GM12874 (cell line): ENCODE measurements at regions not wholly inside any gene's neighbourhood (a gene's known extent, or its start where the extent isn't known, plus 50 kb on each side); places are given as distances from the start of the nearest gene placed in this dataset.

ENCODE experiments used
- TF ChIP-seq, protein P1 (sequence below): IDR thresholded peaks from 2 replicates; pipeline ENCODE4 v1.5.1; 2011; ENCODE audit warnings: low read depth, mild to moderate bottlenecking, control low read depth, low read length, moderate library complexity; ENCODE audit not compliant: insufficient read depth

GRCh38 chr7:119999738-120000475 is 273.1 kb upstream of the KCND2 start:
- TF ChIP-seq, protein P1, sequence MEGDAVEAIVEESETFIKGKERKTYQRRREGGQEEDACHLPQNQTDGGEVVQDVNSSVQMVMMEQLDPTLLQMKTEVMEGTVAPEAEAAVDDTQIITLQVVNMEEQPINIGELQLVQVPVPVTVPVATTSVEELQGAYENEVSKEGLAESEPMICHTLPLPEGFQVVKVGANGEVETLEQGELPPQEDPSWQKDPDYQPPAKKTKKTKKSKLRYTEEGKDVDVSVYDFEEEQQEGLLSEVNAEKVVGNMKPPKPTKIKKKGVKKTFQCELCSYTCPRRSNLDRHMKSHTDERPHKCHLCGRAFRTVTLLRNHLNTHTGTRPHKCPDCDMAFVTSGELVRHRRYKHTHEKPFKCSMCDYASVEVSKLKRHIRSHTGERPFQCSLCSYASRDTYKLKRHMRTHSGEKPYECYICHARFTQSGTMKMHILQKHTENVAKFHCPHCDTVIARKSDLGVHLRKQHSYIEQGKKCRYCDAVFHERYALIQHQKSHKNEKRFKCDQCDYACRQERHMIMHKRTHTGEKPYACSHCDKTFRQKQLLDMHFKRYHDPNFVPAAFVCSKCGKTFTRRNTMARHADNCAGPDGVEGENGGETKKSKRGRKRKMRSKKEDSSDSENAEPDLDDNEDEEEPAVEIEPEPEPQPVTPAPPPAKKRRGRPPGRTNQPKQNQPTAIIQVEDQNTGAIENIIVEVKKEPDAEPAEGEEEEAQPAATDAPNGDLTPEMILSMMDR, result no peak

DNA sequence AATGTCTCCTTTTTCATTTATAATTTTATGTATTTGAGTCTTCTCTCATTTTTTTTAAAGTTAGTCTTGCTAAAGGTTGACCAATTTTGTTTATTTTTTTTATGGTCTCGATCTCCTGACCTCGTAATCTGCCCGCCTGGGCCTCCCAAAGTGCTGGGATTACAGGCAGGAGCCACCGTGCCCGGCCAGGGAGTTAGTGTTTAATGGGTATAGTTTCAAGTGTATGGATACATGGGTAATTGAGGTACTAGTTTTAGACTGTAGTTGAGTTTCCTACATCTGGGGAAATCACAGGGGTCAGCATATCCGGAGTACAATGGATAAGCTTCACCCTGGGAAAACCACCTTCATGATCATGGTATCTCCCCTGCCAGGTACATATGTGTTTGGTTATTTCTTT is 267.3 kb upstream of the KCND2 start:
- TF ChIP-seq, protein P1, result no peak

DNA sequence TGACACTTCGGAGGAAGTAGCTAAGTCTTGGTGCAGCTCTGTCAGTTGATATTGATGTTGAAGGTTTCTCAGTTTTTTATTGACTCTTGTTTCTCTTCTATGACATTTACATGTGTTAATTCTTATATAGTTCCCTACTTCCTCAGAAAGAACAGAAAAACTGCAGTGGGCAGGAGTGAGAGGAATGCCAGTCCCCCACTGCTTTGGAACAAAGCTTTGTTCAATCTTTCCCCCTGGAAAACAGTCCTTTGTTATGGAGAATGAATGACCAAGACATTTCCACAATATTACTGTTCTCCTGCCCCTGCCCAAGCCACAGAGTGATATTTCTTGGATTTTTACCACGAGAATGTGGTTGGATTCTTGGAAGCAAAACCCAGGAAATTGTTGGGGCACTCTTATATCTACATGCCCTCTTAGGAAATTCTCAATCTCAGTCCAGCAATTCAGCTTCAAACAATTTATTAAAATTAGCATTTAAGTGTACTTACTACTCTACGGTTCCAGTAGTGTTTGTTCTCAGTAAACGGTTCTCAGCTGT is 258.0 kb upstream of the KCND2 start:
- TF ChIP-seq, protein P1, result no peak

DNA sequence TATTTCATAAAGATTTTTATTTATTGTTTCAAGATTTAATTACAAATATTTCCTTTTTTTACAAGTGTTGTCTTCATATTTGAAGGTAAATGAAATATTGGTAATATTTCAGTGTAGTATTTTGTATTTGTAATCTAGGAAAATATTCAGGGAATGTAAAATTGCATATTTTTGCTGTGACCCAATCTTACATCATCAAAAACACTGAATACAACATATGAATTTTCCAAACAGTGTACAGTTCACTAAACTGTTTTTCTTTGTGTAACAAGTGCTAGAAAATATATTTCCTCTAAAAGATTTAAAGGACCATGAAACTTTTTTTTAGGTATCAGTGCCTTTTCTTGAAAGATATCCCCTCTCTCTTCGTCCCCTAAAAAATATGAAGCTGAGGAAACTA is 251.9 kb upstream of the KCND2 start:
- TF ChIP-seq, protein P1, result no peak

DNA sequence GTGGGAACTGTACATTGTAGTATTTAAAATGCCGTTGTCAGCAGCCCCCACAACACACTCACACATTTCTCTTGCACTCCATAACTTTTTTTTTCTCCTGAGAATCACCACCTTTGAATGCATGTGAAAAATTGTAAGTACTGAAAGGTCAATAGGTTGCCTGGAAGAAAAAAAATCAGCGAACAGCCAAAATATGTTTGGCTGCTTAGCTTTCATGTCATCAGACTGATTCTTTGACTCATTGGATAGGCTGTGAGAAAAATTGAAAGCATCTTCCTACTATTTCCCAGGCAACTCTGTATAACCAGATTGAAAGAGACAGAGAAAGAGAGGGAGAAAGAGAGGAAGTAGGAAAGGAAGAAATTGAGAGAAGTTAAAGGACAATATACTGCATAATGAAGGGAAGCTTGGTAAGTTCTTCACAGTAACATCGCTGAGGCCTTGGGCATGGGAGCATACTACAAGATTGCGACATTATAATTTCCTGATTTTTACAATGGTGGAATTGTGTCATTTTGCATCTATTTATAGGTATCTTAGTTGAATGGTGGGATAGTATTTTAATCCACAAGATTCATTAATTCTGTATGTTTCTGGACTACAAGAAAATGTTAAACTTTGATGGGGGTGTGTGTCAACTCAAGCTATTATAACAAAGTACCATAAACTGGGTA is 249.3 kb upstream of the KCND2 start:
- TF ChIP-seq, protein P1, result no peak

DNA sequence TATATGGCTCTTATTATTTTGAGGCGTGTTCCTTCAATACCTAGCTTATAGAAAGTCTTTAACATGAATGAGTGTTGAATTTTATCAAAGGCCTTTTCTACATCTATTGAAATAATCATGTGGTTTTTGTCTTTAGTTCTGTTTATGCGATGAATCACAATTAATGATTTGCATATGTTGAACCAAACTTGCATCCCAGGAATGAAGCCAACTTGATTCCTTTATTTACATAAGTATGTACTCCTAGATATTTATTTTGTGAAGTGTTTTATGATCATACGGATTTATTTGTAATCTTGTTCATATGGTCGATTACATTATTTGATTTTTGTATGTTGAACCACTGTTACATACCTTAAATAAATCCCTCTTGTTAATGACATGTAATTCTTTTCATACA is 244.3 kb upstream of the KCND2 start:
- TF ChIP-seq, protein P1, result no peak

DNA sequence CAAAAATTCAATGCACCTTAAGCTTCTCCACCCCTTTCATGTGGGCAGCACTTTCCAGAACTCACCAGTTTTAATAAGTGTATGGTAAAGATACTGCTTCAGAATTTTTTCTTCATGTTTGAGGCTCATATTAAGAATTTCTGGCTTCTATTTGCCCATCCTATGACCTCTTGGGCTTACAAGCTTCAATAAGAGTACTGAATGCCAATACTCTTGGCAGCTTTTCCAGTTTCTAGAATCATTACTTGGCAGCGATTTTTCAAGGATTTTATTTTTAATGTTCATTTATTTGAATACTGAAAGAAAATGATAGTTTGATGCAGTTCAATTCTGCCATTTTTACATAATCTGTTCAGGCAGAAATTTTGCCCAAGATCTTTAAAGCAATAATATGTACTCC is 242.1 kb upstream of the KCND2 start:
- TF ChIP-seq, protein P1, result no peak
